Neural progenitor cell (in vitro differentiated cells): ENCODE measurements at regions not wholly inside any gene's neighbourhood (a gene's known extent, or its start where the extent isn't known, plus 50 kb on each side); places are given as distances from the start of the nearest gene placed in this dataset.

Experiments used
- EZH2 ChIP-seq: fragments of 200-600 bp; sonication (generic); IDR thresholded peaks from 2 replicates; pipeline ENCODE4 v1.6.1; 2017; ENCODE audit warnings: antibody characterized with exemption, mild to moderate bottlenecking, moderate library complexity
- TF ChIP-seq, protein P1 (sequence below): fragments of 200-600 bp; sonication (generic); IDR thresholded peaks from 2 replicates; pipeline ENCODE4 v1.5.1; 2017; ENCODE audit warnings: antibody characterized with exemption, mild to moderate bottlenecking

- TF ChIP-seq, protein P1, sequence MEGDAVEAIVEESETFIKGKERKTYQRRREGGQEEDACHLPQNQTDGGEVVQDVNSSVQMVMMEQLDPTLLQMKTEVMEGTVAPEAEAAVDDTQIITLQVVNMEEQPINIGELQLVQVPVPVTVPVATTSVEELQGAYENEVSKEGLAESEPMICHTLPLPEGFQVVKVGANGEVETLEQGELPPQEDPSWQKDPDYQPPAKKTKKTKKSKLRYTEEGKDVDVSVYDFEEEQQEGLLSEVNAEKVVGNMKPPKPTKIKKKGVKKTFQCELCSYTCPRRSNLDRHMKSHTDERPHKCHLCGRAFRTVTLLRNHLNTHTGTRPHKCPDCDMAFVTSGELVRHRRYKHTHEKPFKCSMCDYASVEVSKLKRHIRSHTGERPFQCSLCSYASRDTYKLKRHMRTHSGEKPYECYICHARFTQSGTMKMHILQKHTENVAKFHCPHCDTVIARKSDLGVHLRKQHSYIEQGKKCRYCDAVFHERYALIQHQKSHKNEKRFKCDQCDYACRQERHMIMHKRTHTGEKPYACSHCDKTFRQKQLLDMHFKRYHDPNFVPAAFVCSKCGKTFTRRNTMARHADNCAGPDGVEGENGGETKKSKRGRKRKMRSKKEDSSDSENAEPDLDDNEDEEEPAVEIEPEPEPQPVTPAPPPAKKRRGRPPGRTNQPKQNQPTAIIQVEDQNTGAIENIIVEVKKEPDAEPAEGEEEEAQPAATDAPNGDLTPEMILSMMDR = no peak
- no peak for TF ChIP-seq EZH2
These were observed 236.3 kb upstream of the NRXN1 start for GRCh38 chr2:51268191-51268590.
